ENCODE measurements at regions not wholly inside any gene's neighbourhood (a gene's known extent, or its start where the extent isn't known, plus 50 kb on each side); places are given as distances from the start of the nearest gene placed in this dataset.
"Not testable (repeated sequence)": the region's sequence is repeated elsewhere in the genome, so short reads cannot be mapped to it uniquely, and the experiment has no call there.

GRCh38 chr2:87495455-87495854, 252.4 kb upstream of the PLGLB2 start:
- TF ChIP-seq CTCF, POLR2AphosphoS5 (IDR thresholded peaks at IDR 0.05): not testable (repeated sequence)
